Suprapubic skin (tissue), 4 donors: ENCODE measurements at regions not wholly inside any gene's neighbourhood (a gene's known extent, or its start where the extent isn't known, plus 50 kb on each side); places are given as distances from the start of the nearest gene placed in this dataset.

Experiments used
- EP300 ChIP-seq: sonication (generic); formaldehyde crosslinking; IDR thresholded peaks from one replicate; pipeline ENCODE4 v1.6.1; 2017; ENCODE audit warnings: antibody characterized with exemption
- POLR2A ChIP-seq, 2 donors: fragments of 450-650 bp; IDR thresholded peaks; one replicate each; pipeline ENCODE4 v1.6.1; 2017; ENCODE audit warnings: antibody characterized with exemption in 2 of 2, mild to moderate bottlenecking in 2 of 2, moderate library complexity in 2 of 2
- POLR2AphosphoS5 ChIP-seq, 3 donors: sonication (generic); formaldehyde crosslinking; IDR thresholded peaks; one replicate each; pipeline ENCODE4 v1.6.1; 2017; ENCODE audit warnings: antibody characterized with exemption in 3 of 3
- TF ChIP-seq, protein P1 (sequence below), 2 donors: fragments of 200-600 bp in 1 of 2; fragments of 450-650 bp in 1 of 2; sonication (generic) in 1 of 2; IDR thresholded peaks; one replicate each; pipeline ENCODE4 v1.5.1; 2016 to 2019; ENCODE audit warnings: antibody characterized with exemption in 2 of 2, mild to moderate bottlenecking in 1 of 2, moderate library complexity in 1 of 2

GRCh38 chr6:114762145-114762544, 419.3 kb upstream of the HS3ST5 start:
- TF ChIP-seq POLR2A (IDR thresholded peaks at IDR 0.05) (no peak), EP300 (no peak), POLR2AphosphoS5 (IDR thresholded peaks at IDR 0.05) (no peak)
- TF ChIP-seq, protein P1, sequence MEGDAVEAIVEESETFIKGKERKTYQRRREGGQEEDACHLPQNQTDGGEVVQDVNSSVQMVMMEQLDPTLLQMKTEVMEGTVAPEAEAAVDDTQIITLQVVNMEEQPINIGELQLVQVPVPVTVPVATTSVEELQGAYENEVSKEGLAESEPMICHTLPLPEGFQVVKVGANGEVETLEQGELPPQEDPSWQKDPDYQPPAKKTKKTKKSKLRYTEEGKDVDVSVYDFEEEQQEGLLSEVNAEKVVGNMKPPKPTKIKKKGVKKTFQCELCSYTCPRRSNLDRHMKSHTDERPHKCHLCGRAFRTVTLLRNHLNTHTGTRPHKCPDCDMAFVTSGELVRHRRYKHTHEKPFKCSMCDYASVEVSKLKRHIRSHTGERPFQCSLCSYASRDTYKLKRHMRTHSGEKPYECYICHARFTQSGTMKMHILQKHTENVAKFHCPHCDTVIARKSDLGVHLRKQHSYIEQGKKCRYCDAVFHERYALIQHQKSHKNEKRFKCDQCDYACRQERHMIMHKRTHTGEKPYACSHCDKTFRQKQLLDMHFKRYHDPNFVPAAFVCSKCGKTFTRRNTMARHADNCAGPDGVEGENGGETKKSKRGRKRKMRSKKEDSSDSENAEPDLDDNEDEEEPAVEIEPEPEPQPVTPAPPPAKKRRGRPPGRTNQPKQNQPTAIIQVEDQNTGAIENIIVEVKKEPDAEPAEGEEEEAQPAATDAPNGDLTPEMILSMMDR (IDR thresholded peaks at IDR 0.05) = no peak
